ENCODE measurements at regions not wholly inside any gene's neighbourhood (a gene's known extent, or its start where the extent isn't known, plus 50 kb on each side); places are given as distances from the start of the nearest gene placed in this dataset.

DNA sequence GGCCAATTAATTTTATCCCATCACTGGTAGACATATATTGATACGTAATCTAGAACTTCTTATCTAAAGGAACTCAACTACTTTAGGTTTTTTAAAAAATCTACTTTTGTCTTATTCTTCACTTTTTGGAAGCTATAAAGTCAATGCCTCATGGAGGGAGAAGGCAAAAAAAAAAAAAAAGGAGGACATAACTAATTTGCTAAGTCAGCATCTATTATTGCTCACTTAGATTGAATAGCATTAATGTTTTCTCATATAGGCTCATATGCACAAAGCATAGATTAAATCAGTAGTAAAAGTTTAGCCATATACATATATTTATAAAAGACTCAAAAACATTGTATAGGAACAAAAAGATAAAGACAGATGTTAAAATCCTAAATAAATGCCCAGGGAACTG is 179.3 kb upstream of the DGKB start (continued):
- TF ChIP-seq, protein P1, sequence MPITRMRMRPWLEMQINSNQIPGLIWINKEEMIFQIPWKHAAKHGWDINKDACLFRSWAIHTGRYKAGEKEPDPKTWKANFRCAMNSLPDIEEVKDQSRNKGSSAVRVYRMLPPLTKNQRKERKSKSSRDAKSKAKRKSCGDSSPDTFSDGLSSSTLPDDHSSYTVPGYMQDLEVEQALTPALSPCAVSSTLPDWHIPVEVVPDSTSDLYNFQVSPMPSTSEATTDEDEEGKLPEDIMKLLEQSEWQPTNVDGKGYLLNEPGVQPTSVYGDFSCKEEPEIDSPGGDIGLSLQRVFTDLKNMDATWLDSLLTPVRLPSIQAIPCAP (CRISPR knock-in tag; IDR thresholded peaks at IDR 0.05) = no peak
- TF ChIP-seq NFE2L1 (CRISPR knock-in tag; IDR thresholded peaks at IDR 0.05) = no peak
- no peak for TF ChIP-seq TEAD4 (CRISPR knock-in tag; IDR thresholded peaks at IDR 0.05)
- no peak for TF ChIP-seq GRHL2 (CRISPR knock-in tag; IDR thresholded peaks at IDR 0.05; ENCODE audit: insufficient replicate concordance, severe bottlenecking)
- no peak for TF ChIP-seq RELA (CRISPR knock-in tag; IDR thresholded peaks at IDR 0.05; ENCODE audit: borderline replicate concordance)
- TF ChIP-seq, protein P2, sequence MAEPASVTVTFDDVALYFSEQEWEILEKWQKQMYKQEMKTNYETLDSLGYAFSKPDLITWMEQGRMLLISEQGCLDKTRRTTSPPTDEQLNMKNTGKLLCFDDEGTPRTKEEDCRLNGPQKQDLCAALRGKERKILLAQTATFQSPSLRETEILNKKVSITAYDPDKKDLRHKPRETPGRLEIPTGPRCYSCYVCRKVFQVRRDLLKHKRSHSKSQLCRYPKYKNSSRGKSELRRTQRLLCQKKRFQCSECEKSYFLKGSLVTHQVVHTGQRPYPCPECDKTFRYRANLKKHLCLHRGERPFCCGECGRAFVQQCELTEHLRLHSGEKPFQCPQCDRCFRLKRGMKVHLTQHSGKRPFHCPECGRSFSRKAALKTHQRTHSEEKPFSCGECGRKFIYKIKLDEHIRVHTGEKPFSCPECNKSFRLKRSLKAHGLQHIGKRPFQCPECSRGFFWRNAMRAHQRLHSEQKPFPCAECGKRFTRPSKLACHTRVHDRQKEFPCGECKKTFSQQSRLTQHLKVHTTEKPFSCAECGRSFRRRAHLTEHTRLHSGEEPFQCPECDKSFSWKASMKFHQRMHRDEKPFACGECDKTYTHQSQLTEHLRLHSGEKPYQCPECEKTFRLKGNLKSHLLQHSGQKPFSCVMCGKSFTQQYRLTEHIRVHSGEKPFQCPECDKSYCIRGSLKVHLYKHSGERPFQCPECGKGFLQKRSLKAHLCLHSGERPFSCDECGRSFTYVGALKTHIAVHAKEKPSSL (CRISPR knock-in tag; conservative IDR thresholded peaks at IDR 0.05) = no peak

DNA sequence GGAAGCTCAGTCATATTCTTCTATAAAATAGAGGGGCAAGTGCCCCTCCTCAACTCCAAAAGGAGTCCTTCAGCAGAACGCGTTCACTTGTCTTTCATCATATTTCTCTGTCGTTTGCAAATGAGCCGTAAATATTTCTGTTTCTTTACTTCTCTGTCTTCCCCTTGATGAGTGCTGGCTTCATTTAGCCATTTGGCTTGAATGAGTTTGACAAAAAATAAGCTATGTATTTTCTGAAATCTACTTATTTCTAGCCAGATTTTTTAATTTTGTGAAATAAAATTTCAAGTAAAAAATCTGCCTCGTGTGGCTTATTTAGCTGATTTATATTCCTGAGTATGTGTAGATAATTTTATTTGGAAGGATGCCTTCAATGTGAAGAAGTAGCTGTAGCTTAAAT is 170.8 kb upstream of the DGKB start:
- no peaks in the 10 kb centered on the region for H3K36me3 Mint-ChIP-seq
- peaks cover 4% of the 10 kb centered on the region; the same call in 1 of the 2 replicates for H3K9me3 Mint-ChIP-seq
- DNase-seq (ENCODE audit: low spot score) (no peak), ATAC-seq (no peak)
- POLR2A ChIA-PET = no interaction called here
- H3K27me3 Mint-ChIP-seq (ENCODE audit: low read depth) = no peaks in the 10 kb centered on the region
- no peaks in the 10 kb centered on the region for H3K4me1 Mint-ChIP-seq
- CTCF ChIA-PET = no interaction called here
- no peak overlapping the region for H3K4me3 Mint-ChIP-seq
- no peak overlapping the region for H3K27ac Mint-ChIP-seq
- TF ChIP-seq SOX15 (CRISPR knock-in tag; IDR thresholded peaks at IDR 0.05) (no peak), TEAD4 (CRISPR knock-in tag; IDR thresholded peaks at IDR 0.05) (no peak), ESRRA (CRISPR knock-in tag; IDR thresholded peaks at IDR 0.05; ENCODE audit: borderline replicate concordance) (no peak), TEAD1 (CRISPR knock-in tag; IDR thresholded peaks at IDR 0.05) (no peak), ZNF423 (CRISPR knock-in tag; IDR thresholded peaks at IDR 0.05) (no peak), ZNF138 (CRISPR knock-in tag; conservative IDR thresholded peaks at IDR 0.05) (no peak), SMAD4 (CRISPR knock-in tag; IDR thresholded peaks at IDR 0.05) (no peak), NFE2L1 (CRISPR knock-in tag; IDR thresholded peaks at IDR 0.05) (no peak), SP1 (CRISPR knock-in tag; conservative IDR thresholded peaks at IDR 0.05) (no peak), MYBL2 (CRISPR knock-in tag; IDR thresholded peaks at IDR 0.05) (no peak), ZNF416 (CRISPR knock-in tag; IDR thresholded peaks at IDR 0.05) (no peak)
- TF ChIP-seq, protein P2 (CRISPR knock-in tag; conservative IDR thresholded peaks at IDR 0.05) = no peak
- TF ChIP-seq, protein P3, sequence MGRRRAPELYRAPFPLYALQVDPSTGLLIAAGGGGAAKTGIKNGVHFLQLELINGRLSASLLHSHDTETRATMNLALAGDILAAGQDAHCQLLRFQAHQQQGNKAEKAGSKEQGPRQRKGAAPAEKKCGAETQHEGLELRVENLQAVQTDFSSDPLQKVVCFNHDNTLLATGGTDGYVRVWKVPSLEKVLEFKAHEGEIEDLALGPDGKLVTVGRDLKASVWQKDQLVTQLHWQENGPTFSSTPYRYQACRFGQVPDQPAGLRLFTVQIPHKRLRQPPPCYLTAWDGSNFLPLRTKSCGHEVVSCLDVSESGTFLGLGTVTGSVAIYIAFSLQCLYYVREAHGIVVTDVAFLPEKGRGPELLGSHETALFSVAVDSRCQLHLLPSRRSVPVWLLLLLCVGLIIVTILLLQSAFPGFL (CRISPR knock-in tag; IDR thresholded peaks at IDR 0.05; ENCODE audit: borderline replicate concordance) = no peak
- TF ChIP-seq, protein P4, sequence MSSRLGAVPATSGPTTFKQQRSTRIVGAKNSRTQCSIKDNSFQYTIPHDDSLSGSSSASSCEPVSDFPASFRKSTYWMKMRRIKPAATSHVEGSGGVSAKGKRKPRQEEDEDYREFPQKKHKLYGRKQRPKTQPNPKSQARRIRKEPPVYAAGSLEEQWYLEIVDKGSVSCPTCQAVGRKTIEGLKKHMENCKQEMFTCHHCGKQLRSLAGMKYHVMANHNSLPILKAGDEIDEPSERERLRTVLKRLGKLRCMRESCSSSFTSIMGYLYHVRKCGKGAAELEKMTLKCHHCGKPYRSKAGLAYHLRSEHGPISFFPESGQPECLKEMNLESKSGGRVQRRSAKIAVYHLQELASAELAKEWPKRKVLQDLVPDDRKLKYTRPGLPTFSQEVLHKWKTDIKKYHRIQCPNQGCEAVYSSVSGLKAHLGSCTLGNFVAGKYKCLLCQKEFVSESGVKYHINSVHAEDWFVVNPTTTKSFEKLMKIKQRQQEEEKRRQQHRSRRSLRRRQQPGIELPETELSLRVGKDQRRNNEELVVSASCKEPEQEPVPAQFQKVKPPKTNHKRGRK (CRISPR knock-in tag; IDR thresholded peaks at IDR 0.05; ENCODE audit: borderline replicate concordance) = no peak
